ENCODE measurements at regions not wholly inside any gene's neighbourhood (a gene's known extent, or its start where the extent isn't known, plus 50 kb on each side); places are given as distances from the start of the nearest gene placed in this dataset.
A peak's percentile ranks its signal among the peaks of the same experiment; 100 is the strongest.

DNA sequence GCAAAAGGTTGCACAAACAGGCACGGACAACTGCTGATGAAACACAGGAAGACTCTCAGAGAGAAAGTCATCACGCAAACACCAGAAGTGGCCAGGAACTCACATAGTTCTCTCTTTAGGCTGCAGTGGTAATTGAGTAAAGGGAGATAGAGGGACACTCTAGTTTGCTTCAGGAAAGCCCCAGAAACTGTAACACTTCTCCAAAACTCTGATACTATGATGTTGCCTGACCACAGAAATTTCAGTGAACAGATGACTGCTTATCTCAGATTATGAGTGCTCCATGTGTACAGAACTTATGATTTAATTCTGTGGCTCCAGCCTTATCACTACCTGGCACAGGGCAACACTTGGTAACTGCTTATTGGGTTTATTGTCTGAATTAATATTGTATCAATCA is 311.5 kb upstream of the GYPC start:
- no peak for DNase-seq

DNA sequence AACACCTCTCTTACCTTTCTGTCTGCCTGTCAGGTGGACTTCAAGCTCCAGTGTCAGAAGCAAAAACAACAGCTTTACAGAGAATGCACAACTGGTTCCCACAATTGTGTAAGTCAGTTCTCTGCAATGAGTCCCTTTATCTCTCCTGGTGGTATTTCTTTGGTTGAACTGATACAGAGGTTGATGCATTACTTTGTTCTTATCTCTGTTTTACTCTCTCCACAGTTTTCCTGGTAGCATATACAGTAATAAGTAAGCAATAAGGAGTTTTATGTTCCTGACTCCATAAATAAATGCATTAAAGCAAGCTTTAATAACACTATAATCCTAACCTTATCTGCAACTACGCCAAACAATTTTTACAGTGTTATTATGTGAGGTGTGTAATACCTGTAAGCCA is 310.3 kb upstream of the GYPC start:
- DNase-seq, result no peak

DNA sequence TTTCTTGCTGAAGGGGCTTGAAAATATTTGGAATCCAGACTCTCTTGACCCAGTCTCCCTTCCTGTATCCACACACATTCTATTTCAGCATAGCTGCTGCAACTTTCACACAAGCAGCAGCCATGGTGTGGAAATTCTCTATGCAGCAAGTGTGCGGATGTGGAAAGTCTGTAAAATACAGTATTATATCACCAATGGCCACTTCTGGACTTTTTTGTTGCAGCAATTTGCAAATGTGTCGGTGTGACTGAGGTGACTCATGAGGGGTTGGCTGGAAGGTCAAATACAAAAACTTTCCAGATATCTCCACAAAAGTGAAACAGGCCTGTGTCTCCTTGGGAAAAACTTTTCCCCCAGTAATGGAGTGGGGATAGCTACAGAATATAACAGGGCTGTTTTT is 299.3 kb upstream of the GYPC start:
- DNase-seq, result no peak

DNA sequence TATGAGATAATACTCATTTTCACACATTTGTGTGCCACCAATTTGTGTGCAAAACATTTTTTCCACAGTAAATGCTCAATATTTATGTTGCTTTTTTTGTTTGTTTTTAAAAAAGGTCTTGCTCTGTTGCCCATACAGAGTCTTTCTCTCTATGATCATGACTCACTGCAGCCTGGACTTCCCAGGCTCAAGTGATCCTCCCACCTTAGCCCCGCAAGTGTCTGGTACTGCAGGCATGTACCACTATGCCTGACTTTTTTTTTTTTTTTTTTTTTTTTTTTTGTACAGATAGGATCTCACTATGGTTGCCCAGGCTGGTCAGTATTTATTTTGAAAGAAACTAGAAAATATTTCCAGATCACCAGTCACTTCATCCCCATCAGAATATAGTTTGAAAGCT is 297.8 kb upstream of the GYPC start:
- no peak for DNase-seq

DNA sequence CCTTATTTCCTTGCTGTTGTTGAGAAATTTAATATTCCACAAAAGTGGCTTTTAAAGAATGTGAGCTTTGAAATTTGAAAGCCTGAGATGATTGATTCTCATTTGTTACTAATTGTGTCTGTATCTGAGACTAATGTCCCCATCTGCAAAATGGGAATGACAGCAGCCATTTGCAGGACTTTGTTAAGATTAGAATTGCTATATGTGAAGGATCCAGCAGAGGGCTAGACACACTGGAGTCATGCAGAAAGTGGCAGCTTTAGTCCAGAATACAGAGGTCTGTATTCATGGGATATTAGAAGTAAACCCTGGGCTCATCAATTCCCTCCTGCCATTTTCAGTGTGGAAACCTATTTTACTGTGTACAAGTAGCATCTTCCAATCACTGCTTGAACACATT is 296.5 kb upstream of the GYPC start:
- no peak for DNase-seq

DNA sequence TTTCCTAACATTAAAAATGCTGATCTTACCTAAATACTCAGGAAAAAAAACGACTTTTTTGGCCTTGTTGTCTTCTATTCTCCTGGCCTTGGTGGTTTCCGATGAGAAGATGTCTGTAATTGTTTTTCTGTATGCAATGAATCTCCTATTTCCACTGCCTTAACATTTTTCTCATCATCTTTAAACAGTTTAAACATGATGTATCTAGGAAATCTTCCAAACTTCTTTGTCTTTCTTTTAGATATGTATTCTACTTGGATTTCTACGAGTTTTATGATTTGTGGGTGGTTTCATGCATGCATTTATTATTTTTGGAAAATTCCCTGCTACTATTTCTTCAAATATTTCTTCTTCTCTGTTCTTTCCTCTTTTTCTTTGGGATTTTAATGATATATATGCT is 288.6 kb upstream of the GYPC start:
- no peak for DNase-seq

DNA sequence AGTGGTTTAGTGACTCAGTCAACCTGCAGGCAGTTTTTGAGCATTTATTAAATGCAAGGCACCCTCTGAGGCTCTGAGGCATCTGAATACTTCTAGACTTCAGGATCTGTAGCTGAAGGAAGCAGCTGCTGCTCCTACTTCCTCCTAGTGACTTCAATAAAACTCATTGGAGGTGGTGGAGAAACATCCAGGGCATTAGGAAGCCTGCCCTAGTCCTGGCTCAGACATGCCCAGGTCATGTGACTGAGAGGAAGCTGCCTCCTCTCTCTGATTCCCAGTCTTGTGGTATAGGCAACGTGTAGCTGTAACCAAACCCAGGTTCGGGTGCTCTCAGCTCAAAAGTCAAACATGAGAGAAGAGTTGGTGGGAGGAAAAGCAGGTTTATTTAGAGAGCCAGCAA is 287.2 kb upstream of the GYPC start:
- no peak for DNase-seq

DNA sequence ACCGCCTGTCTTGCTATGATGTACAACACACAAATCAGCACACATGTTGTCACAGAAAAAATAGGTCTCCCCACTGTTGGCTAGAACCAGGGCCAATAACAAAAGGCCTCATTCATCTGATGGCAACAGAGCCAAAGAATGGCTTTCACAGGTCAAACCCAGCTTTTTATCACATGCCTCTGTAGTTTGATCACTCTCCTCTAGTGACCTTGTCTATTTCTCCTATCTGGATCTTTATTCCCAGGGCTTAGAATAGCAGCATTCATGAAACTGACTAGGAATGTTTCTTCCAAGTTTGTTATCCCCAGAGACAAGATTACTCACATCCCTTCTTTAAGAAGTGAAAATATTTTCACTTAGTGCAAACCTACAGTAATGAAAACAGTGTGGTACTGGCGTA is 285.8 kb upstream of the GYPC start:
- no peak for DNase-seq

DNA sequence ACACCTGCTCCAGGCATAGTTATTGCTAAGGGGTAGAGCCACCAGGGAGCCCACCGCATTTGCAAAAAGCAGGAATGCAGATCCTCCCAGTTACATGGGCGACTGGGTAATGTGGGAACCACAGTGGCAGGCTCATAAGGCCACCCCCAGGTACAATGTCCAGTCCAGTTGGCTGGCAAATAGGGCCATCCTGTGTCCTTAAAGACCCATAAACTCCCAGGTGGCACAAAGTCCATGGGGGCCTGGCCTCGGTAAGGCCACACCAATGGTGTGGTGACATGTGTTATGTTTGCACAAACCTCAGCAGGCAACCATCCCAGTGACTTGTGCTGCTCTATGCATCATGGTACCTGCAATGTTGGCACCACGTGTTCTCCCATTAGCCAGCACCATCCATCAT is 283.6 kb upstream of the GYPC start:
- DNase-seq, result no peak

DNA sequence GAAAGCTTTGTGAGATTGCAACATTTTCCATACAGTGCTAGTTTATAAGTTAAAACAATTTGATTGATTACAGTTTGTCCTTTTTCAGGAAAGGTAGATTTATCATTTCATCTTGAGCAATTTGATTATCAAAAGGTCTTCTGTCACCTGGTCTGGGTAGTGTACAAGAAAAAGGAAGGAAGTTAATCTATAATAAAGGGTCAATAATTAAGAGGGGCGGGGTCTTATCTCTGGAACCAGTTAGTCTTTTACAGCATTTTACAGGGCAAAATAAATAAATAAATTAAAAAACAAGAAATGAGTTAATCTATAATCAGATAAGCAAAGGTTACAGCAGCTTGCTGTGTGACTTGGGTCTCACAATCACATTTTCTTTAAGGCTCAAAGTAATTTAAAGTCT is 277.8 kb upstream of the GYPC start:
- no peak for DNase-seq

DNA sequence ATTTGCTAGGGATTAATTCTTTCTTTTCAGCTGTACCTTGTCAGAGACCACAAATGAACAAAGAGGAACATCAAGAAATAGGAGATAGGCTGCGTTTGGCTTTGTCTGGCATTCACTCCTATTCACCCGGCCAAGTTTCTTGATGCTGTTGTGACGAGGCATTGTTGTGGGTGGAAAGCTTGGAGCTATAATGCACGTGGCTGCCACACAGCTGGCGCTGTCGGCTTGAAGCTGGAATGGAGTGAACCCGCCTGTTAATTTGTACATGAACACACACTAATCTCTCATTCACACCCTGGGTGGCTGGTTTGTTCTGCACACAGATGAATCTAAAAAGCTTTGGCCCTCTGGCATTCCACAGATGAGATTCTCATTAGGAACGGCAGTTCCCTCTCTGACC is 274.9 kb upstream of the GYPC start:
- DNase-seq, result no peak

DNA sequence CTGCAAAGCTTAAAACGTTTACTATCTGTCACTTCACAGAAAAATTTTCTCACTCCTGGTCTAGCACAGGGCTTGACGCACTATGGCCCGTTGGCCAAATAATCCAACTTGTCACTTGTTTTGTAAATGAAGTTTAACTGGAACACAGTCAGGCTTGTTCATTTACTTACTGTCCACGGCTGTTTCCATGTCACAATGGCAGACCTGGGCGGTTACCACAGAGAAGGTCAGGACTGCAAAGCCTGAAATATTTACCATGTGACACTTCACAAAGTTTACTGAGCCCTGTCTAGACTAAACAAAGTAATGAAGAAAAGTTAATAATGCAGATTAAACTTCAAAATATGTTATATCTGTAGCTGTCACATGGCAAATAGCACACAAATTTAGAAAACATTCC is 273.0 kb upstream of the GYPC start:
- no peak for DNase-seq

DNA sequence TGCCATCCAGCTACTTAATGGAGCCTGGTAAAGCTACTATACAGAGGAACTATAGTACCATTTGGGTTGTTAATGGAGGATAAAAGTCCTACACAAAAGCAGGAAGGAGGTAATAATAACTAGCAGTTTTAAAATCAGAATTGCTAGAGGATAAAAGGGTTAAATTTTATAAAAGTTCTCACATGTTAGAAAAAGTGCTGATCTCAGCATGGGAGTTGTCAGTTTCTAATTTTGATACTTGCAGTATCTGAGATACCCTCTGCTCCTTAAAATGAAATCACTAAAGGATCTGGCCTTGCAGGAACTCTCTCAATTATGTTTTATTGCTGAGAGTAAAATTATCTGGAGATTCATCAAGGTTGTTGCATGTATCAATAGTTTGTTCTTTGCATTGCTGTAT is 272.2 kb upstream of the GYPC start:
- no peak for DNase-seq

DNA sequence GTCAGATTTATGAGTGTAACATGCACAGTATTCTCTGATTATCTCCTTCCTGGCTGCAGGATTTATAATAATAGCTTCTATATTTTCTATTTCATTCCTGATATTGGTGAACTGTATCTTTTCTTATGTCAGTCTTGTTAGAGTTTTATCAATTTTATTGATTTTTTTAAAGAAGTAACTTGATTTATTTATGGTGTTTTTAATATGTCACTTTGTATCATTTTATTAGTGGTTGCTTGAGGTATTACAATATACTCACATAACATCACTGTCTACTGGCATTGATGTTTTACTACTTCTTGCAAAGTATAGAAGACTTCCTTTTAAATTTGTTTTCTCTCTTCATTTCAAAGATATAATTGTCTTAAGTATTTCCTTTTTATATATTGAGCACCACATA is 270.5 kb upstream of the GYPC start:
- no peak for DNase-seq

DNA sequence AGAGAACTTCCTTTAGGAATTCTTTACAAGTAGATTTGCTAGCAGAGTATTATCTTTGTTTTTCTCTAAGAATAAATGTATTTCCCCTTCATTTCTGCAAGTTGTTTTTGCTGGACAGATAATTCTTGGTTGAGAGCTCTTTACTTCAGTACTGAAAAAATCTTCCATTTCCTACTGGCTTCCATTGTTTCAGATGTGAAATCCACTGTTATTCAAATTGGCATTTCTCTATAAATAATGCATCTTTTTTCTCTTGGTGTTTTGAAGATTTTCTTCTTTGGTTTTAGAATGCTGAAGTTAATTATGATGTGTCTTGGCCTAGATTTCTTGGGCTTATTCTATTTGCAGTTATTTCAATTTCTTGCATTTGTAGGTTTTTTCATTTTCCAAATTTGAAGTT is 270.0 kb upstream of the GYPC start:
- no peak for DNase-seq

DNA sequence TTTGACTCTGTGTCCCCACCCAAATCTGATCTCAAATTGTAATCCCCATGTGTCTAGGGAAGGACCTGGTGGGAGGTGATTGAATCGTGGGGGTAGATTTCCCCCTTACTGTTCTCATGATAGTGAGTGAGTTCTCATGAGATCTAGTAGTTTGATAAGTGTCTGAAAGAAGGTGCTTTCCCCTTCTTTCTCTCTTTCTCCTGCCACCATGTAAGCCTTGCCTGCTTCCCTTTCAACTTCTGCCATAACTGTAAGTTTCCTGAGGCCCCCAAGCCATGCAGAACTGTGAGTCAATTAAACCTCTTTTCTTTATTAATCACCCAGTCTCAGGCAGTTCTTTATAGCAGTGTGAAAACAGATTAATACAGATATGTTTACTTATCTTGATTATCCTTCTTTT is 266.5 kb upstream of the GYPC start:
- DNase-seq, result no peak

DNA sequence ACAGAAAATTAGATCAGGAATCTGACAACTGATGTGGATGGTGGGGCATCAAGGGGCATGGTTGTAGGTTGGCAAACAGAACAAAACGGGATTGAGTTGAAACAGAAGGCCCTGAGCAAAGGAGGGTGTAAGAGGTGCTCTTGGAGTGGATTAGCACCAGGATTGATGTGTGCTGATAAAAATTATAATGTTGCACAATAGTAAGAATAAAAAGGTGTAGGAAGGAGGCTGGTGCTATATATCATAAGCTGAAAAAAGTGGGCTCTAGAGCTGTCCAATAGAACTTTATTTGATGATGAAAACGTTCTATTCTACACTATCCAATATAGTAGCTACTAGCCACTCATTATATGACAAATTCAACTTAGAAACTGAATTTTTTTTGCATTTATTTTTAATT is 263.1 kb upstream of the GYPC start:
- DNase-seq, result no peak

DNA sequence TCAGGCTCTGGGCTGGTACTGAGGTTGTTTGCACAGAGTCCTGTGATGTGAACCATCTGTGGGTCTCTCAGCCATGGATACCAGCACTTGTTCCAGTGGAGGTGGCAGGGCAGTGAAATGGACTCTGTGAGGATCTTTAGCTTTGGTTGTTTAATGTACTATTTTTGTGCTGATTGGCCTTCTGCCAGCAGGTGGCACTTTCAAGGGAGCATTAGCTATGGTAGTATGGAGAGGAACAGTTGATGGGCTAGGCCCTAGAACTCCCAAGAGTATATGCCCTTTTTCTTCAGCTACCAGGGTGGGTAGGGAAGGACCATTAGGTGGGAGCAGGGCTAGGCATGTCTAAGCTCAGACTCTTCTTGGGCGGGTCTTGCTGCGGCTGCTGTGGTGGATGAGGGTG is 257.0 kb upstream of the GYPC start:
- DNase-seq, result peak; percentile 61

DNA sequence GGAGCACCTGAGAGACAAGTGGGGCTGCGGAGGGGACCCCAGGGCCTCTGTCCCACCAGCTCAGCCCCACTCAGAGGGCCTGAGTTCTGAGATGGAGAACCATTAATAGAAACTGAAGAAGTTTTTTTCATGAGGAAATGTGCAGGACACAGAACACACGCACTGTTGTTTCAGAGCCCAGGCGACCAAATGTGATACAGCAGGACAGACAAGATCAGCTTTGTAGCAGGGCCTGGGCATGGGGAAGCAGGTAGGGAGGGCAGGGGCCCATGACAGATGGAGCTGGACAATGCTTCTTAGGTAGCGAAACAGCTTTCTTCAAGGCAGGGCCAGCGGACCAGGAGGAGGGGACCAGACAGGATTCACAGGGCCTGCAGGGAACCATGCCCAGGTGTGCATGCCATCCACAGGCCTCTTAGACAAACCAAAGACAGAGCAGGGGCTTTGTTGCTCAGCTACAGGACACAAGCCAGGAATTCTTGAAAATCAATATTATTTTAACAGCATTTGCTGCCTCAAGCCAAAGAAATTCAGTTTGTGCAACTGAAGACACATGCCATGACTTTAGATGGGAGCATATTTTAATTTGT is 252.8 kb upstream of the GYPC start:
- no peak for DNase-seq

DNA sequence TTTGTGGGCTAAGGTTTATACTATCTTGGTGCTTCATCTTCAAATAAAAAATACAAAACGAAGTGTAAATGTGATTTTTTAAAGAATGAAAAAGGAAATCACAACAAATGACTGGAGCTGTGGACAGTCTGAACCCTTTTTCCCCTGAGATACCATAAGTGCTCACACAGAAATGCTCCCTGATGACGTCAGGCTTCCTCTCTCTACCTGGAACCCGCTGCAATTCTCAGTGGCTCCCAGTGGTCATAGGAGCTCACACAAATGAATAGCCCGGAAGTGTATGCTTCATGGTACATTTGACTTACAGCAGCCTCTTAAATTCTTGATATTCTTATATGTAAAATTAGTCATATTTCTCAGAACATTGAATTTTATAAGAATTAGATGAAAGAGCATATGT is 249.7 kb upstream of the GYPC start:
- no peak for DNase-seq

DNA sequence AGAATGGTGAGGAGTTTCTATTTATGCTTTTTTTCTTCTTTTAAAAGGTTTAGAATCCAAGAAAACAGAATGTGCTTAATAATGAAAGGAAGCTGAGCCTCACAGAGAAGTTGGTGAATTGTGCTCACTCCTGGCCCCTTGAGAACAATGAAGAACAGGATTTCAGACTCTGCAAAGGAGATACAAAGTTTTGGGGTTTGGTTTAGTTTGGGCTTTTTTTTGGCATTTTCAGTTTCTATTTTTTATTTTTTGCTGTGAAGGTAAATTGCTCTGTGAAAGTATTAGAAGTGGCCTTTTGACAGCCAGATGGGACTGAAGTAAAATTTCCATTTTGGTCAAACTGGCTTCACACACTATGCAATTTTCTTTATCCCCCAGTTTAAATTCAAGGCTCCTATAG is 247.3 kb upstream of the GYPC start:
- DNase-seq, result no peak

DNA sequence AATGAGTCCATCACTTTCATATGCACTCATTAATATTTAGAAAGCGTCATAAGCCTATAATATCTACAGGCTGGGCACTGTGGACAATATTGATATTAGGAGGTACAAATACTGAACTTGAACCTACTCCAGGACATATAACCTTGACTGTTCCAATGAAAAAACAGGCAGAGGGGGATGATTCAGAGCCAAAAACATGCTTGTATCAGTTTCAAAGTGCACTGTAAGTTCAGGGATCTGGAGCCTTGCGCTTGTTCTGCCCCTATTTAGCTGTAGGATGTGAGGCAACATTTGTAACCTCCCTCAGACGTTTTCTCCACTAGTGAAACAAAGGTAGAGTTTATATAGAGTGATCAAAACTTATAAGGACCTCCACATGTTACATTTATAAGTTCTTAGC is 246.1 kb upstream of the GYPC start:
- DNase-seq, result no peak

DNA sequence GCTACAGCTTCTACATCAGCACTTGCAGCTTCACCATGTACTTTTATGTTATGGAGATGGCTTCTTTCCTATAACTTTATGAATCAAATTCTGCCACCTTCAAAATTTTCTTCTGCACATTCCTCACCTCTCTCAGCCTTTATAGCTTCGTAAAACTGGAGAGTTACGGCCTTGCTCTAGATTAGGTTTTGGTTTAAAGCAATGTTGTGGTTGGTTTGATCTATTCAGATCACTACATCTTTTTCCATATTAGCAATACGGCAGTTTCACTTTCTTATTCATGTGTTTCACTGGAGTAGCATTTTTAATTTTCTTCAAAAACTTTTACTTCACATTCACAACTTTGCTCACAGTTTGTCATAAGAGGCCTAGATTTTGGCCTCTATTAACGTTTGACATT is 242.9 kb upstream of the GYPC start:
- DNase-seq, result no peak

DNA sequence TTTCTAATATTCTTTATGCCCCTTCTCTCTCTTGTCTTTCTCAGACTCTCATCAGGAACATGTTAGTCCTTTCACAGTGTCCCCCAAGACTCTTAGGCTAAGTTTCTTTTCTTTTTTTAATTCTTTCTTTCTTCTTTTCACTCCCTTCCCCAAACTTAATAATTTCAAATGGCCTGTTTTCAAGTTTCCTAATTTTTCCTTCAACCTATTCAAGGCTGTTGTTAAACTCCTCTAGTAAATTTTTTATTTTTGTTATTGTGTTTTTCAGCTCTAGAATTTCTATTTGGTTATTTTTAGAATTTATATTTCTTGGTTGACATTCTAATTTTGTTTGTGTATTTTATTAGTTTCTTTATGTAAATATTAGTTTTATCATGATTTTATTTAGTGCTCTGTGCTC is 236.6 kb upstream of the GYPC start:
- no peak for DNase-seq

DNA sequence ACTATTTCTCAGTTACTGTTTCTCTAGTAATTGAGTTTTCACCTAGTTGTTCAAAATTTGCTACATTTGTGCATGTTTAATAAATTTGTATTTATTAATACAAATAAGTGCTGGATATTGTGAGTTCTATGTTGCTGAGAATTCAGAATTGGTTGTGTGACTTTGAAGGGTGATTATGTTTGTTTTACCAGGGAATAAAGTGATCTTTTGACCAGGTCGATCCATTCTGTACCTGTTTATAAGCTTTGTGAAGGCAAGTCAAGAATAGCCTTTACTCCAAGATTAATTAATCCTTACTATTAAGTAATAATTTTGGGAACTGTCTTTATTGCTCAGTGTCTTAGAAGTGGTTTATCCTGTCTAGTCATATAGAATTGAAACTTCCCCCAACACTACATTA is 230.0 kb upstream of the GYPC start:
- no peak for DNase-seq

DNA sequence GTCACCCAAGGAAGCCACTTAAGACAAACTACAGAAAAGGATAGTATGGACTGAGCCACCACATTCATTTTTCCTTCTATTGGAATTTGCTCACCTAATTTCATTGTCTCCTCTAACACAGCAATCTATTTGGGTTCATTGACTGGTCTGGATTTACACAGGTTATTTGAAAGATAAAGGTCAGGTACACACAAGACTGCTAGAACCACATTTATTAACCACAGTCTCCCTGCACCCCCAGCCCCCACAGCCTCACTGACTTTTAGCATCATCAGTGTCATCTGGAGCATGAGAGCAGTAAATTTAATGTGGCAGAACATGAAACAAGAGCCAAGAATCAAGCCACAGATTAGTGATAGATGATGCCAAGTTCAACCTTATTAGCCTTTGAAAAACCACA is 226.9 kb upstream of the GYPC start:
- DNase-seq, result no peak
